ENCODE measurements at regions not wholly inside any gene's neighbourhood (a gene's known extent, or its start where the extent isn't known, plus 50 kb on each side); places are given as distances from the start of the nearest gene placed in this dataset.
A peak's percentile ranks its signal among the peaks of the same experiment; 100 is the strongest.
"Not testable (repeated sequence)": the region's sequence is repeated elsewhere in the genome, so short reads cannot be mapped to it uniquely, and the experiment has no call there.

GRCh38 chr14:89743828-89744227 is 210.7 kb downstream of the EFCAB11 start:
- no peak for DNase-seq (ENCODE audit: low spot score)

GRCh38 chr14:89740241-89740640 is 214.3 kb downstream of the EFCAB11 start:
- DNase-seq (ENCODE audit: low spot score) = peak; percentile 9

- no peak for DNase-seq (ENCODE audit: low spot score)
Observed at GRCh38 chr14:89736881-89737280, 217.6 kb downstream of the EFCAB11 start.

- no peak for DNase-seq (ENCODE audit: low spot score)
Observed at GRCh38 chr14:89731396-89731933, 223.1 kb downstream of the EFCAB11 start.

GRCh38 chr14:89730687-89731086 is 223.8 kb downstream of the EFCAB11 start:
- no peak for DNase-seq (ENCODE audit: low spot score)

- no peak for DNase-seq (ENCODE audit: low spot score)
Observed at GRCh38 chr14:89728964-89729363, 225.6 kb downstream of the EFCAB11 start.

GRCh38 chr14:89726226-89726625 is 228.3 kb downstream of the EFCAB11 start:
- not testable (repeated sequence) for DNase-seq (ENCODE audit: low spot score)

- peak; percentile 72 for DNase-seq (ENCODE audit: low spot score)
Observed at GRCh38 chr14:89724628-89724960, 229.9 kb downstream of the EFCAB11 start.

GRCh38 chr14:89723930-89724627 is 230.5 kb downstream of the EFCAB11 start:
- DNase-seq (ENCODE audit: low spot score) = no peak

GRCh38 chr14:89721956-89722355 is 232.6 kb downstream of the EFCAB11 start:
- no peak for DNase-seq (ENCODE audit: low spot score)

- DNase-seq (ENCODE audit: low spot score) = peak; percentile 42
Observed at GRCh38 chr14:89720741-89721729, 233.5 kb downstream of the EFCAB11 start.

- DNase-seq (ENCODE audit: low spot score) = no peak
Observed at GRCh38 chr14:89720076-89720687, 234.3 kb downstream of the EFCAB11 start.

- DNase-seq (ENCODE audit: low spot score) = no peak
Observed at GRCh38 chr14:89719366-89720075, 235.0 kb downstream of the EFCAB11 start.

- DNase-seq (ENCODE audit: low spot score) = no peak
Observed at GRCh38 chr14:89708982-89709625, 245.4 kb downstream of the EFCAB11 start.

GRCh38 chr14:89707086-89707485 is 247.4 kb downstream of the EFCAB11 start:
- DNase-seq (ENCODE audit: low spot score) = no peak

GRCh38 chr14:89702876-89703200 is 251.7 kb downstream of the EFCAB11 start:
- no peak for DNase-seq (ENCODE audit: low spot score)

- peak; percentile 68 for DNase-seq (ENCODE audit: low spot score)
Observed at GRCh38 chr14:89702073-89702875, 252.3 kb downstream of the EFCAB11 start.

GRCh38 chr14:89701211-89702043 is 253.1 kb downstream of the EFCAB11 start:
- peak; percentile 82 for DNase-seq (ENCODE audit: low spot score)

GRCh38 chr14:89700801-89701200 is 253.7 kb downstream of the EFCAB11 start:
- no peak for DNase-seq (ENCODE audit: low spot score)

Data from umbilical cord (tissue), 1 donor.